ENCODE measurements at regions not wholly inside any gene's neighbourhood (a gene's known extent, or its start where the extent isn't known, plus 50 kb on each side); places are given as distances from the start of the nearest gene placed in this dataset.
A peak's percentile ranks its signal among the peaks of the same experiment; 100 is the strongest.
"Not testable (repeated sequence)": the region's sequence is repeated elsewhere in the genome, so short reads cannot be mapped to it uniquely, and the experiment has no call there.

DNA sequence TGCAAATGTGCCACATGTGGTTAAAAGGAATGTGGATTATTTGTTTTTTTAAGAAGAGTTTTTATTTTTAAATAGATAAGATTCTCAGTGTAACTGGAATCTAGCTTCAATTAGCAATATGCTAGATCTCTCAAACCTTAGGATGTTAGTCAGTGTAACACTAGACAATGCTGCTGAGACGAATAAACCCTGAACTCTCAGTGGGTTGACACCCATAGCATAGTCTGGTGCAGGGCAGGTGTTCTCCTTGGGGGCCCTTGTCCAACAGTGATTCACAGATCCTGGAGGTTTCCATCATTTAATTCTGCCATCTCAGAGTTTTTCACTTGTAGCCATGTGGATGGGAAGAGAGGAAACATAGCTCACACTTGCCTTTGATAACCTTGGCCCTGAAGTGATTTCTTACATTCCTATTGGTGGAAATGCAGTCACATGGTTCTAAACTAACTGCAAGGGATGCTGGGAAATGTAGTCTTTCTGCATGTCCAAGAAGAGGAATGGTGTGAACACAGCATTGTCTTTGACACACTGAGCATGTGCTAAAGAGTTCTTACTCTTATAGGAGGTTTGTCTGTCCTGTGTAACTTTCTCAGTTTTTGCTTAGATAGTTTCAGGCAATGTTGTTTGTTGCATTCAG lies 110.4 kb upstream of the EEF2KMT start:
- peak; percentile 22 for DNase-seq (ENCODE audit: low spot score)

DNA sequence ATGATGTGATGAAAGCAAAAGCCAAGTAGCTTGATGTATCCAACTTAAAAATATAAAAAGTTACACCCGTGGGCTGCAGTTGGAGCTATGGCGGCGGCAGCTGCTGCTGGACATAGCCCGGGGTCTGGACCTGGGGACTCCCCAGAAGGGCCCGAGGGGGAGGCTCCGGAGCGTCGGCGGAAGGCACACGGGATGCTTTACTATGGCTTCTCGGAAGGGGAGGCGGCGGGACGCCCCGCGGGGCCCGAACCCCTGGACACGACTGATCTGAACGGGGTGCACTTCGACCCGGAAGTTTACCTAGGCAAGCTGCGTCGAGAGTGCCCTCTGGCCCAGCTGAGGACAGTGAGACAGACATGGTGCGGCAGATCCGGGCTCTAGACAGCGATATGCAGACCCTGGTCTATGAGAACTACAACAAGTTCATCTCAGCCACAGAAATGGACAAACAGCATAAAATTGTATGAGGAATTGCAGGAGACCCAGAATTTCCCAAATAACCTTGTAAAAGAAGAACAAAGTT lies 109.5 kb upstream of the EEF2KMT start:
- DNase-seq (ENCODE audit: low spot score): no peak

DNA sequence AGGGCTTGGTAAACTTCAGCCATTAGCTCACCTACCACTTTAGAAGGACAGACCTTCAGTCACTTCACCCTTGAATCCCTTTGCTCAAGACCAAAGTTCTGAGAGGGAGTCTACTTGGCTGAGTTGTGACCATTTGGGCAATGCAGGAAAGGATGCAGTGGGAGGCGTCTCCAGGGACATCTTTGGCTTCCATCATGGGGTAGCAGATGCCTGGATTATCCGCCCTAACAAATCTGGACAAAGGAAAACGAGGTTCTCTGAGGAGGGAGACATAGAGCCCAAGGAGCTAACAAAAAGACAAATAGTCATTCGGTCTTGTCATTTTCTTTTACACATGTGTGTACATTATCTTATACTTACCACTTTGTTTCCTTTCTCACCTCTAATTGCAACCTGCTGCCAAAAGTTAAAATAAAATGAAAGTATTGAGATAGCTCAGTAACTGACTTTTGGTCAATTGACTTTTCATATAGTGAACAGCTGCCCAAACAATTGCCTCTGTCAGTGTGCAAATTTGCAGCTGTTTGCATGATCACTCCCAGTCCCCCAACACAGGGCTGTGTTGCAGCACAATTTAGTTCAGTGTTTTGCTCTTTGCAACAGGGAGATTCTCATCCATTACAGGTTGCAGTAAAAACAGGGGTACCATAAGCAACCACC lies 108.9 kb upstream of the EEF2KMT start:
- no peak for DNase-seq (ENCODE audit: low spot score)

DNA sequence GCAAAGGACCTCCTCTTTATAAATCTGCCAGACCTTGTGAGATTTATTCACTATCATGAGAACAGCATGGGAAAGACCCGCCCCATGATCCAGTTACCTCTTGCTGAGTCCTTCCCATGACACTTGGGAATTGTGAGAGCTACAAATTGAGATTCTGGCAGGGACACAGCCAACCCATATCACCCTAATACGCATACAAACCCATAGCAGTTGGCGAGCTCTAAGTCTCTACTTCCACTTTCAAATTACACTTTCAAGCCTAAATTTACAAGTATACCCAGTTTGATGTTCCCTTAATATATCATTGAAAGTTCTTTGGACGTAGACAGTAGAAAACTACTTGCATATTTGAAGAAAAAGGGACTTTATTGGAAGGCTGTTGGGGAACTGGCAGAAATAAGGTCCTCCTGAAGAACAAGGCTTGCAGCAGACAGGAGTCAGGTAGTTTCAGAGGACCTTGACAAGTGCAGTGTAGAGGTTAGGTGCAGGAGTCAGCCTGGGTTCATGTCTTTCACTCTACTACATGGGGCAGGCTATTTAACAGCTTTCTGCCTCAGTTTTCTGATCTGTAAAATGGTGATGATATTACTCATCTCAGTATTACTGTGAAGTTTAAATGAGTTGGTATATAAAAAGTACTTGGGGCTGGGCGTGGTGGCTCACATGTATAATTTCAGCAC lies 107.9 kb upstream of the EEF2KMT start:
- DNase-seq (ENCODE audit: low spot score): no peak

DNA sequence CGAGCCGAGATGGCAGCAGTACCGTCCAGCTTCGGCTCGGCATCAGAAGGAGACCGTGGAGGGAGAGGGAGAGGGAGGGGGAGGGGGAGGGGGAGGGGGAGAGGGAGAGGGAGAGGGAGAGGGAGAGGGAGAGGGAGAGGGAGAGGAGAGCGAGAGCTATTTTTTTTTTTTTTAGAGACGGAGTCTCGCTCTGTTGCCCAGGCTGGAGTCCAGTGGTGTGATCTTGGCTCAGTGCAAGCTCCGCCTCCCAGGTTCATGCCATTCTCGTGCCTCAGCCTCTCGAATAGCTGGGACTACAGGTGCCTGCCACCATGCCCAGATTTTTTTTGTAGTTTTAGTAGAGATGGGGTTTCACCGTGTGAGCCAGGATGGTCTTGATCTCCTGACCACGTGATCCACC lies 106.1 kb upstream of the EEF2KMT start:
- not testable (repeated sequence) for DNase-seq (ENCODE audit: low spot score)

DNA sequence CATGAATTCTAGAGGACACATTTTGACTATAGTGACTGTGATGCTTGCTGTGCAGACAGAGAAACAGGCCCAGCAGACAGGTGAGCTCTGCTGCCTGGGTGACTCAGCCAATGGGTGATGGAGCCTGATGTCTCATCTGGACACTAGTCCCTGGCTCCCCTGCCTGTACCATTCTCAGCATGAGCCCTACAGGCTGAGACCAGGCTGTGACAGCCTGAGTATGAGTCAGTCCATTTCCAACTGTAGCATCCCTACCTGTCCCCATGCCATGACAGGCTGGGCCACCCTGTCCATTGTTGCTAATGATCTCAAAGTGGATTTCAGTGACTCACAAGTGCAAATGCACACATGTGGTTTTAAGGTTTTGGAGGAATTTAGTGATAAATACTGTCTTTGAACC lies 102.5 kb upstream of the EEF2KMT start:
- no peak for DNase-seq (ENCODE audit: low spot score)

DNA sequence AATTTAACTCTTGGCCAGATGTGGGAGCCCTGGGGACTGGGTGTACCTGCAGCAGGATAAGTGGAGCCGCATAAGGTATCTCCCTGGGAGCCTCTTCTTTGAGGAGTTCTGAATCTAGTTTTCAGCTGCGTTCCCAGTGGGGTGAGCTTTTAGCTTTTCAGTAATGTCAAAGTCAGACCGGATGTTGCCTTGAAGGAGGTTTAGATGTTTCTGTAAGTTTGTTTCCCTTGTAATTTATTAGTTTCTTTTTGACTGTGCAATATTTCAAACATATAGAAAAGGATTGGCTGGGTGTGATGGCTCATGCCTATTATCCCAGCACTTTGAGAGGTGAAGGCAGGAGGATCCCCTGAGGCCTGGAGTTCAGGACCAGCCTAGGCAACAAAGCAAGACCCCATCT lies 98.6 kb upstream of the EEF2KMT start:
- DNase-seq (ENCODE audit: low spot score): no peak

DNA sequence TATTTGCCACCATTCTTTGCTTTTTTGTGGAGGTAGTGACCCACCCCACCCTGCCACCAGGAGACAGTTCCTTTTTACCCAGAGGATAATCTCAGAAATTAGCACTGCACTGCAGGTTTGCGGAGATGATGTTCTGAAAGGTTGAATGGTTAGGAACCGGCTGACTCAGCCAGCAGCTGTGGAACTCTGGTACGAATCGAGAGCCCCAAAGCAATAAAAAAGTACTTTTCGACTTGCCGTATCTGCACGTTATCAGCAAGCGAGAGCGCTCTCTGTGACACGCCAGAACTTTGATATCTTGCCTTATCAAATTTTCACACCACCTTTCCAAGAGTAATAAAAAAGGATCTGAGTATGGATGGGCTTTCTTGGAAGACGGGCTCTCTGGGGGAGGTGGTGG lies 96.3 kb upstream of the EEF2KMT start:
- no peak for DNase-seq (ENCODE audit: low spot score)

DNA sequence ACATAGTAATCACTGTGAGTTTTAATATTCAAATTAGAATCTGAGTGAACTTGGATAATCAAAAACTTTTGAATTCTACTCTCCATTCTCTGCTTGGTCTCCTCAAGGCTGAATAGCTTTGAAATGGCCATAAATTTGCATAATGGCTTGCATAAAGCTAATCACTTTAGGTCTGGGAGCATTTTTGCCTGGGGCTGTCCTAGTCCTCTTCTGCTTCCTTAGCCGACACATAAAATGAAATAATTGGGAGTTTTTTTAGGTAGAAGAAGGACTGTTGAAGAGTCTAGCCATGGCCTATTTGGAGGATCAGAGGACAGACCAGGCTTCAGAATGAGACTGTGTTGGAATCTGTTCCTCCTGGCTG lies 91.4 kb upstream of the EEF2KMT start:
- no peak for DNase-seq (ENCODE audit: low spot score)

DNA sequence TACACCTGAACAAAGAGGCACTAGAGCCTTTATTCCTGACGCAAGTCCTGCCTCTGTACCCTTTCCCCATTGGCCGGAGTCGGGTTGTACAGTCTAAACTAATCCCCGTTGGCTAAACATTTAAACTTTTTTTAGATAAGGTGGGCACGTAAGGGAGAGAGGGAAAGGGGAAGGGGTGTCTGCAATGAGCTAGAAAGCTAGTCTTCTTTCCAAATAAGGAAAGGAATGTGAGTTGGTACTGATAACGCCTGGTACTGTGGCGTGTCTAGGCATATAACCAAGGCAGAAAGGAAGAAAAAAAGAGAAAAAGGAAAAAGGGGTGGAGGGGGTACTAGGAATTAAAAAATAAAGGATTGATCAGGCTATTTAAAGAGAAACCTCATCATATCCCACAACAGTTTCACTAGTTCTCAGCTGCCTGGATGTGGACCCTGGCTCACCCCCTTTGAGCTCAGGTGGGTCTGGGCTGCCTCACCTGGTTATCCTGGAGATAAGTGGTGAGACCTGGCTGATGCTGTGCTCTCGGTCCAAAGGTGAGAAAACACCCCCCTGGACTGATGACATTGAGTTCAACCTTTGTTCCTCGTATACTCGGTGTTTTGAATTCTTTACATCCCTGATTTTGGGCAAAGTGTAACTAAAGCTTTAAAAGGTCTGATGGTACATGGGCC lies 90.9 kb upstream of the EEF2KMT start:
- no peak for DNase-seq (ENCODE audit: low spot score)

DNA sequence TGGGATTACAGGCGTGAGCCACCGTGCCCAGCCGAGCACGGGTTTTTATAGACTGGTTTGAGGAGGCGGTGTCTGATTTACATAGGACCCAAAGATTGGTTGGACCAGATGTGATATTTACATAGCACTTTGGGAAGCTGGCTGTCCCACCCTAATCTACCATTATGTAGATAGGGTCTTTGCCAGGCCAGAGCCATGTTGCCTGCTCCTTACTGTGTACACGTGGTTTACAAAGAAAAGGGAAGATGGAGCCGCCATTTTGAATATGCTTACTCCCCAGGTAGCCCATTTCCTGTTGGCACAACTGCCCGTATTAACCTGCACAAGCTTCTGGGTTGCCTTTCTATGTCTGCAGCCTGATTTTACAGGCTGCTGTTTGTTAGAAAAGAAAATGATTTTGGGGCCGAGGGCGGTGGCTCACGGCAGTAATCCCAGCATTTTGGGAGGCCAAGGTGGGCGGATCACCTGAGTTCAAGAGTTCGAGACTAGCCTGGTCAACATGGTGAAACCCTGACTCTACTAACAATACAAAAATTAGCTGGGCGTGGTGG lies 89.9 kb upstream of the EEF2KMT start:
- no peak for DNase-seq (ENCODE audit: low spot score)

DNA sequence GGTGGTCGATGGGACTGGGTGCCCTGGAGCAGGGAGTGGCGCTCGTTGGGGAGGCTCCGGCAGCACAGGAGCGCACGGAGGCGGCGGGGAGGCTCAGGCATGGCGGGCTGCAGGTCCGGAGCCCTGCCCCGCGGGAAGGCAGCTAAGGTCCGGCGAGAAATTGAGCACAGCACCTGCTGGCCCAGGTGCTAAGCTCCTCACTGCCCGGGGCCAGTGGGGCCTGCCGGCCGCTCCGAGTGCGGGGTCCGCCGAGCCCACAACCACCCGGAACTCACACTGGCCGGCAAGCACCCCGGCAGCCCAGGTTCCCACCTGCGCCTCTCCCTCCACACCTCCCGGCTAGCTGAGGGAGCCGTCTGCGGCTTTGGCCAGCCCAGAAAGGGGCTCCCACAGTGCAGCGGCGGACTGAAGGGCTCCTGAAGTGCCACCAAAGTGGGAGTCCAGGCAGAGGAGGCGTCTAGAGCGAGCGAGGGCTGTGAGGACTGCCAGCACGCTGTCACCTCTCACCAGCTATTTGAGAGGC lies 88.8 kb upstream of the EEF2KMT start:
- DNase-seq (ENCODE audit: low spot score): no peak

DNA sequence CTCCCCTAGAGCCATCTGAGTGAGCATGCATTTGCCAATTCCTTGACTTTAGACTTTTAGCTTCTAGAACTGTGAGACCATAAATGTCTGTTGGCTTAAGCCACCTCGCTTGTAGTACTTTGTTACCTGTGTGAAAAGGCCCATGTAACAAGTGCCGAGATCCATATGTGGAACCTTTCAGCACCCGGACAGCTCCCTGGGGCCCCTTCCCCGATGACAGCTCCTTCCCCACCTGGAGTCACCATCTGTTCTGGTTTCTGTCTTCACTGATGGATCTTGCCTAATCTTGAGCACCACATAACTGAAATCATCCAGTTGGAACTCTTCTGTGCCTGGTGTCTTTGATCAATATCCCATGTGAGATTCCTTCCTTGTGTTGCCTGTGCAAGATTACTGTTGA lies 78.9 kb upstream of the EEF2KMT start:
- DNase-seq (ENCODE audit: low spot score): no peak

DNA sequence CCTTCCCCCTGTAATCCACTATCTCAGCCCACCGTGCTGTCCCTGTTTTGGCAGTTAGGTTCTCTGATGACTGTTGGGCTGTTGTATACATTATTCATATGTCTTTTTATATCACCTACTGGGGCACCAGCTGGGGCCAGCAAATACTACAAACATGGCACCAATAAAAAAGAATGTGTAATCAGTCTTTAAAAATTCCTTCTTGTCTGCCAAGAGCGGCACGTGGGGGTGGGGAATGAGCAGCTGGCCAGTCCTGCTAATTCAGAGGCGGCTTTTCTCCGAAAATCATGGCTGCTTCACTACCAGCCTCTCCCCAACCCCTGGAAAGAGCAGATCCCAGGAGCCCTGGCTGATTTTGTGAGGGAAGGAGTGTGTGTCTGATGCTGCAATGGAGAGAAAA lies 77.7 kb upstream of the EEF2KMT start:
- no peak for DNase-seq (ENCODE audit: low spot score)

DNA sequence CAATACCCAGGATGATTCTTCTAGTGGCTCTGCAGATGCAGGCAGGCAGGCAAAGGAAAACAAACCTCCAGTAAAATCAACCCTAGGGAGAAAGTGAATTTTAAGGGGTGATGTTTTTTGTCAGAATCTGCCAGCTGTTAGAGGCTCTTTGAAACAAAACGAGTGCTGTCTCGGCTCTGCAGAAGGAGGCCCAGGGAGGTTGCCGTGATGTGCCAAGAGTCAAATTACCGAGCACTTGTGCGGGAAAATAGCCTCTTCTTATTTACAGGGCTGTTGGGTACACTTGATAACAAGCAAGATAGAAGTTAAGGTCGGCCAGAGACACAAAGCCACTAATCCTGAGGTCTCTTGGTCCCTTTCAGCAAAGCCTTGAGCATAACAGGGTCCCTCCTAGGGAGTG lies 68.9 kb upstream of the EEF2KMT start:
- DNase-seq (ENCODE audit: low spot score): no peak

DNA sequence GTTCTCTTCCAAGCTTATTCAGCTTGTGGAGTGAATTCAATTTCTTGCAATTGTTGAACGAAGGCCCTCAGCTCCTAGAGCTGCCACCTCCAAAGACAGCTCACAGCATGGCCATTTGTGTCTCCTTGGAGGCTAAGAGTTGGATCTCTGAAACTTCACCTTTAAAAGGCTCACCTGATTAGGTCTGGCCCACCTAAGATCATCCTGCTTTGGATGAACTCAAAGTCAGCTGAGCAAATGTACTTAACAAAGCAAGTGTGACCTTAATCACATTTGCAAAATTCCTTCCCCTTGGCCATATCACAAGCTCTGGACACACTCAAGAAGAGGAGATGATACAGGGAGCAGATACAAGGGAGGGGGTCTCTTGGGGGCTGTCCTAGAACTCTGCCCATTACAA lies 67.8 kb upstream of the EEF2KMT start:
- DNase-seq (ENCODE audit: low spot score): not testable (repeated sequence)

DNA sequence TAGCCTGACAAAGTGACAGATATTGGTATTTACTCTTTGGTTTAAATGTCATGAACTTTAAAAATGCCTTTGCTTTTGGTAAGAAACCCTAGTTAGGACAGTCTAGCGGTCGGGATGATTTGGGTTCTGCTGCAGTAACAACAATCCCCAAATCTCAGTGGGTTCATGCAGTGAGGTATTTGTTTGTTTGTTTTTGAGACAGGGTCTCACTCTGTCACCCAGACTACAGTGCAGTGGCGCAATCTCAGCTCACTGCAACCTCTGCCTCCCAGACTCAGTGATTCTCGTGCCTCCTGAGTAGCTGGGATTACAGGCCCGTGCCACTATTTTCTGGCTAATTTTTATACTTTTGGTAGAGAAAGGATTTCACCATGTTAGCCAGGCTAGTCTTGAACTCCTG lies 65.2 kb upstream of the EEF2KMT start:
- DNase-seq (ENCODE audit: low spot score): not testable (repeated sequence)

DNA sequence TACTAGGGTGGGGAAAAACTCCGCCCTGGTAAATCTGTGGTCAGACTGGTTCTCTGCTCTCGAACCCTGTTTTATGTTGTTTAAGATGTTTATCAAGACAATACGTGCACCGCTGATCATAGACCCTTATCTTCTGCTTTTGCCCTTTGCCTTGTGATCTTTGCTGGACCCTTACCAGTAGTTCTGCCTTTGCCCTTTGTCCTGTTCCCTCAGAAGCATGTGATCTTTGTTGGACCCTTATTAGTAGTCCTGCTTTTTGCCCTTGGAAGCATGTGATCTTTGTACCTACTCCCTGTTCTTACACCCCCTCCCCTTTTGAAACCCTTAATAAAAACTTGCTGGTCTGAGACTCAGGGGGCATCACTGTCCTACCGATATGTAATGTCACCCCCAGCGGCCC lies 64.3 kb upstream of the EEF2KMT start:
- DNase-seq (ENCODE audit: low spot score): not testable (repeated sequence)

DNA sequence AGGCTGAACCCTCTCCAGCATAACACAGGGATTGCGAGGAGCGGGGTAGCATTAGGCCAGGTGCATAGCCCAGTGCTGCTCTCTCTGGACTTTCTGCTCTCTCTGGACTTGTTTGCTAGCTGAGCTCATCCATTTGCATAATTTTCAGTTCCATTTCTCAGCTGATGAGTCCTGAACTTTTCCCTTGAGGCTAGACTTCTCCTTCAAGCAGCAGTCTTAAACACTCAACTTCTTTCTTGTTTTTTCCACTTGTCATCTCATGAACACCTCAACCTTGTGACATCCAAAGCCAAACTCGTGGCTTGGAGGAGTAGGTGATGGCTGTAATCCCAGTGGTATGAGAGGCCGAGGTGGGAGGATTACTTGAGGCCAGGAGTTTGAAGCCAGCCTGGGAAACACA lies 62.4 kb upstream of the EEF2KMT start:
- DNase-seq (ENCODE audit: low spot score): not testable (repeated sequence)

DNA sequence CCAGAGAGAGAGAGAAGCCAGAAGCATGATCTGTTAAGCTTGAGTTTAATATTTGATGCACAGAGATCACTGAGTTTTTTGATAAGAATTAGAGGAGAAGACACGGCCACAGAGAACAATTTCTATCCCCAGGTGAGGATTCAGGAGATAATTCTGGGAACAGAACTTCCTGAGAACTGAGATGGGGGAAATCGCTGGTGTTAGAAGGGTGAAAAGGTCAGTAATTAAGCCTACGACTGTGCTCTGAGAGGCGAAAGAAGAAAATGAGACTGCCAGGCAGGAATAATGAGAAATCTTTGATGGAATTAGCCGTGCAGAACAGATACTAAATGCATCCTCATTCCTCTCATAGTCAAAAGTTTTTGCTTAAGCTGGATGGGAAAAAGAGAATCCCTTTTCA lies 61.9 kb upstream of the EEF2KMT start:
- DNase-seq (ENCODE audit: low spot score): not testable (repeated sequence)

DNA sequence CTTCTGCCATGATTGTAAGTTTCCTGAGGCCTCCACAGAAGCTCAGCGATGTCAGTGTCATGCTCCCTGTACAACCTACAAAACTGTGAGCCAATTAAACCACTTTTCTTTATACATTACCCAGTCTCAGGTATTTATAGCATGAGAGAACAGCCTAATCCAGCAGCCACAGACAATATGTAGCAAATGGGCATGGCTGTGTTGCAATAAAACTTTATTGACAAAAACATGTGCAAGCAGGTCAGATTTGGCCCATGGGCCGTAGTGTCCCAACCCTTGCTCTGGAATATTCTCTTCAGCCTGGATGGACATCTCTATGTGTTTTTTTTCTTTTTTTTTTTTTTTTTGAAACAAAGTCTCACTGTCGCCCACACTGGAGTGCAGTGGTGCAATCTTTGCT lies 60.9 kb upstream of the EEF2KMT start:
- DNase-seq (ENCODE audit: low spot score): no peak

DNA sequence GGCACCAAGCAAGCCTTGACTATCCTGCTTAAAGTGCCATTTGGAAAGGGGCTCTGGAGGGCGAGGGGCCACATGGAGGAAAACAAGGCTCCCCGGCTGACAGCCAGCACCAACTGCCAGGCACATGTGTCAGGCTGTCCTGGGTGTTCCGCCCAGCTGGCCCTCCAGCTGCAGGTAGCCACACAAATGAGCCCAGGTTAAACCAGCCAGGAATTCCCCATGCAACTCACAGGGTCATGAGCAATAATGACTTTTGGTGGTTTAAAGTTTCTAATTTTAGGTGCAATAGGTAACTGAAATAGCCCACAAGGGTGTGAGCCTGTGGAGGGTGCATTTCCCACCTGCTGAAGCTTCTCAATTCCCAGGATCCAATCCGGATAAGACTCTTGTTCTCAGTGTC lies 58.9 kb upstream of the EEF2KMT start:
- not testable (repeated sequence) for DNase-seq (ENCODE audit: low spot score)
